ENCODE measurements at regions not wholly inside any gene's neighbourhood (a gene's known extent, or its start where the extent isn't known, plus 50 kb on each side); places are given as distances from the start of the nearest gene placed in this dataset.

DNA sequence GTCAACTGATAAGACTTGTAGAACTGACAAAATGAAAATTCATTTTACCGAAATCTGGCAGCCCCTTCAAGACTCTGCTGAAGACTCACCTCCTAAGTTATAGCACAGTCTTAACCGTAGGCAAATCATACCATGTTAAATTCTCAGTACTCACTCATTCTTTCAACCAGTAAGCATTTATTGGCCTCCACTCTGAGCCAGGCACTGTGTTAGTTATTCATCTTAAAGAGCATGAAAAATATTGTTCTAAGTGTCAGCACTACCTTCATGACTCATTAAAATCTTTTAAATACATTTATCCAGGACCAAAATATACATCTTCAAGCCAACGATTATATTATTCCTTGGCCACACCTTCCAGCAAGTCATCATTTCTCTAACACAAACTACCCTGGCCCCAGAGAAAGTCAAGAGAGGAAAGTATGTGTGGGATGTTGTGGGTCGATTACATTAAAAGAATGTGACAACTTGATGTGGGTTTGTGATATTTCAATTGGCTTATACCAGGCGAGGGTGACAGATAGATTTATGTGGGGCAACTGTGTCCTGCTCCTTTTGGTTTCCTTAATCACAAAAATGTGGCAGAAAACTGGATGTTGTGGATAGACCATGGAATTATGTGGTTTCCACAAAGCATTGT lies 55.0 kb downstream of the TMEM30B start:
- no peak for DNase-seq
- H3K9me3 Mint-ChIP-seq: no peaks in the 10 kb centered on the region
- no peaks in the 10 kb centered on the region for H3K36me3 Mint-ChIP-seq (ENCODE audit: low read depth)
- peaks cover 2% of the 10 kb centered on the region for H3K27me3 Mint-ChIP-seq (ENCODE audit: low read depth, poor library complexity)
- H3K4me1 Mint-ChIP-seq: peaks cover 90% of the 10 kb centered on the region
- no peak overlapping the region for H3K4me3 Mint-ChIP-seq
- no peak overlapping the region for H3K27ac Mint-ChIP-seq
- TF ChIP-seq, protein P1, sequence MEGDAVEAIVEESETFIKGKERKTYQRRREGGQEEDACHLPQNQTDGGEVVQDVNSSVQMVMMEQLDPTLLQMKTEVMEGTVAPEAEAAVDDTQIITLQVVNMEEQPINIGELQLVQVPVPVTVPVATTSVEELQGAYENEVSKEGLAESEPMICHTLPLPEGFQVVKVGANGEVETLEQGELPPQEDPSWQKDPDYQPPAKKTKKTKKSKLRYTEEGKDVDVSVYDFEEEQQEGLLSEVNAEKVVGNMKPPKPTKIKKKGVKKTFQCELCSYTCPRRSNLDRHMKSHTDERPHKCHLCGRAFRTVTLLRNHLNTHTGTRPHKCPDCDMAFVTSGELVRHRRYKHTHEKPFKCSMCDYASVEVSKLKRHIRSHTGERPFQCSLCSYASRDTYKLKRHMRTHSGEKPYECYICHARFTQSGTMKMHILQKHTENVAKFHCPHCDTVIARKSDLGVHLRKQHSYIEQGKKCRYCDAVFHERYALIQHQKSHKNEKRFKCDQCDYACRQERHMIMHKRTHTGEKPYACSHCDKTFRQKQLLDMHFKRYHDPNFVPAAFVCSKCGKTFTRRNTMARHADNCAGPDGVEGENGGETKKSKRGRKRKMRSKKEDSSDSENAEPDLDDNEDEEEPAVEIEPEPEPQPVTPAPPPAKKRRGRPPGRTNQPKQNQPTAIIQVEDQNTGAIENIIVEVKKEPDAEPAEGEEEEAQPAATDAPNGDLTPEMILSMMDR (IDR thresholded peaks at IDR 0.05): no peak

DNA sequence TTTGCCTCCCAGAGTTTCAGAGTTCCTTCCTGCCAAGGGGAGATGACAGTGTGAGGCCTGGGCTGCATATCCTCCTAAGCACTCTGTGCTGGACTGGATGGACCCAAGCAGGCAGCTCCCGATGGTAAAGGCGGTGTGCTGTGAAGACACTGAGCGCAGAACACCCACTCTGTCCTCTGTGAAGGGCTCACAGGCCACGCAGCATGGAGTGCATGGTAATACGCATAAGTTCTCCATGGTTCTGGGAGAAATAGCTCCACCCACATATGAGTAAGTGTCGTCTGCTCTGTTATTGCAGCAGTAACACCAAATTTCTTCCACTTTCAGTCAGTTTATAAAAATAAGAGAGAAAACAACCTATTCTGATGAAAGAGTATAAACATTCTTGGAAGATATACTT lies 55.8 kb downstream of the TMEM30B start:
- Mint-ChIP-seq H3K27ac (no peak overlapping the region), H3K4me1 (peaks cover 88% of the 10 kb centered on the region), H3K36me3 (ENCODE audit: low read depth) (no peaks in the 10 kb centered on the region), H3K4me3 (no peak overlapping the region), H3K27me3 (ENCODE audit: low read depth, poor library complexity) (peaks cover 5% of the 10 kb centered on the region), H3K9me3 (no peaks in the 10 kb centered on the region)
- TF ChIP-seq, protein P1 (IDR thresholded peaks at IDR 0.05): no peak
- no peak for DNase-seq

DNA sequence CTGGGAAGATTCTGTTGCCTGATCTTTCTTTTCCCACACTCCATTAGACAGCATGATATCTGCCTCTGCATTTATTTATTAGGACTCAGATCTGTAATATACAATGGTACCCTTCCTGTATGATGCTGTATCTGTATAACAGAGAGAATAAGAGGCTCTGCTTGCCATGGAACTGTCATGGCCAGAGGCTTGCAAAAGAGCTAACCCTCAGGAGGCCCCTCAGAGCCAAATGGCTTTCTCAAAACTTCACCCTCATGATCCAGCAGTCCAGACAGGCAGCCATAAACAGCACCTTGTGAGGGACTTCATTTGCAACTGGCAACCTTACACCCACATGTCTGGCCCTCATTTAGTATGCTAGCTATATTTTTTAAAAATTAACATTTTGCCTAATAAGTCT lies 57.6 kb downstream of the TMEM30B start:
- peaks cover 10% of the 10 kb centered on the region for H3K27me3 Mint-ChIP-seq (ENCODE audit: low read depth, poor library complexity)
- no peaks in the 10 kb centered on the region for H3K36me3 Mint-ChIP-seq (ENCODE audit: low read depth)
- DNase-seq: no peak
- H3K27ac Mint-ChIP-seq: peak overlapping the region; percentile 56
- no peak overlapping the region for H3K4me3 Mint-ChIP-seq
- TF ChIP-seq, protein P1 (IDR thresholded peaks at IDR 0.05): no peak
- no peaks in the 10 kb centered on the region for H3K9me3 Mint-ChIP-seq
- H3K4me1 Mint-ChIP-seq: peaks cover 90% of the 10 kb centered on the region

DNA sequence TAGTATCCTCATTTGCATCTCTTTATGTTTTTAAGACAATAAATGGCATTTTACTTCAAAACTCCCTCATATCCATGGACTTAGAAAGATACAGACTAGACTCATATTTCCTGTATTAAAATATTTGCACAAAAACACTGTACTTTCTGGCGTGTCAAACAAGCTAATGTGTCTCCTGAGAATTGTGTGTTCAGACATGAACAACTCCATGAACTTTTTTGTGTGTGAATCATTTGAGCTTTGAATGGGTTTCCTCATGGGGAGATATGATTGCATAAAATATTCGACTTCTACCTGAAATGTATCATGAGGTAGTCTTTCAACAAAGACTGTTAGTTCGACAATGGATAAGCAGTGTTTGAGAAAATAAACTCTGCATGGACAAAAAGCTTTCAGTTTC lies 58.8 kb downstream of the TMEM30B start:
- H3K4me1 Mint-ChIP-seq: peaks cover 92% of the 10 kb centered on the region
- H3K36me3 Mint-ChIP-seq (ENCODE audit: low read depth): no peaks in the 10 kb centered on the region
- H3K4me3 Mint-ChIP-seq: peak overlapping the region; percentile 5

DNA sequence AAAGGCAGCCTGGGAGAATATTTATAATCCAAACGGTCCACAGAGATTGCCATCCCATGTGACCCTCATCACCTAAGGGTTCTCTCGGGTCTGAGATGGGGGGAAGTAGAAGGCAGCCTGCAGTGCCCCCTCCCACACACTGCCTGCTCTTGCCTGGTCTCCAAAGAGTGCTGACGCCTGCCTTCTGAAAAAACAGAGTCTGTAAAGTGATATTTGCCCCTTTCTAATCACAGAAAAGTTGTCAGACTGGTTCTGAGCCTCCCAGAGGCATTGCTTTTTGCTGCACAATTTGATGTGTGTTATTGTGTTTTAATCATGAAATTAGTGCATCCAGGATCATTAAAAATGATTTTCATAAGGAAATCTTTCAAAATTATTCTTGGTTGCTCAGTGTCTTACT lies 59.2 kb downstream of the TMEM30B start:
- H3K4me3 Mint-ChIP-seq: peak overlapping the region; percentile 5
- H3K4me1 Mint-ChIP-seq: peaks cover 92% of the 10 kb centered on the region

More for the DNA sequence above, 58.8 kb downstream of the TMEM30B start:
- no peaks in the 10 kb centered on the region for H3K9me3 Mint-ChIP-seq
- peaks cover 10% of the 10 kb centered on the region for H3K27me3 Mint-ChIP-seq (ENCODE audit: low read depth, poor library complexity)
- peak overlapping the region; percentile 6 for H3K27ac Mint-ChIP-seq
- no peak for DNase-seq
- TF ChIP-seq, protein P1 (IDR thresholded peaks at IDR 0.05): no peak

More for the DNA sequence above, 59.2 kb downstream of the TMEM30B start:
- peak overlapping the region; percentile 6 for H3K27ac Mint-ChIP-seq
- H3K36me3 Mint-ChIP-seq (ENCODE audit: low read depth): no peaks in the 10 kb centered on the region
- H3K9me3 Mint-ChIP-seq: no peaks in the 10 kb centered on the region
- TF ChIP-seq, protein P1 (IDR thresholded peaks at IDR 0.05): no peak
- DNase-seq: no peak
- peaks cover 12% of the 10 kb centered on the region for H3K27me3 Mint-ChIP-seq (ENCODE audit: low read depth, poor library complexity)

All from nephron progenitor cell (in vitro differentiated cells).